Panc1 (cell line): ENCODE measurements at regions not wholly inside any gene's neighbourhood (a gene's known extent, or its start where the extent isn't known, plus 50 kb on each side); places are given as distances from the start of the nearest gene placed in this dataset.

Experiments used
- ATAC-seq: fragments of 200-7000 bp; cut with Tn5 transposase; 2 replicates; pipeline ENCODE4 v1.9.1; 2020; ENCODE audit warnings: mild to moderate bottlenecking, moderate library complexity
- BruUV-seq: library from RNA; stranded (reverse); fragments of 400-500 nt; replicated peaks from 2 replicates; lab custom pipeline; 2021; lab: Mats Ljungman, UMichigan
- CTCF ChIA-PET: fragments of 300-600 bp; sonication (Branson Sonifier 250); formaldehyde crosslinking; loops from one replicate; lab custom pipeline; 2022; ENCODE audit warnings: antibody characterized with exemption; lab: Charles Lee
- POLR2A ChIA-PET: fragments of 300-600 bp; sonication (Branson Sonifier 250); formaldehyde crosslinking; loops from one replicate; lab custom pipeline; 2022; ENCODE audit warnings: antibody characterized with exemption; lab: Charles Lee
- DNase-seq: peaks from one replicate; pipeline ENCODE4 v3.0.0-alpha.2; 2010; ENCODE audit warnings: low read depth, low spot score
- H3K27ac ChIP-seq: 2 replicates; pipeline ENCODE4 v1.5.1; 2011; ENCODE audit warnings: mild to moderate bottlenecking, low read length, inconsistent platforms
- H3K27me3 ChIP-seq: fragments of 200-500 bp; sonication (Bioruptor generic); 2 replicates; pipeline ENCODE4 v1.6.0; 2014; ENCODE audit warnings: low read length, inconsistent platforms; ENCODE audit not compliant: control insufficient read depth, insufficient read depth
- H3K36me3 ChIP-seq: fragments of 200-500 bp; sonication (Bioruptor generic); 2 replicates; pipeline ENCODE4 v1.5.1; 2014; ENCODE audit warnings: inconsistent platforms, mild to moderate bottlenecking, low read length, moderate library complexity; ENCODE audit not compliant: control insufficient read depth, insufficient read depth
- H3K4me1 ChIP-seq: 2 replicates; pipeline ENCODE4 v1.5.1; 2011; ENCODE audit warnings: inconsistent platforms, mild to moderate bottlenecking, low read length, moderate library complexity; ENCODE audit not compliant: control insufficient read depth, insufficient read depth
- H3K4me3 ChIP-seq, 2 experiments: 2 replicates each; pipeline ENCODE4 v1.5.1; 2011 to 2012; ENCODE audit warnings: low read depth in 2 of 2, low read length in 2 of 2, mild to moderate bottlenecking in 2 of 2, inconsistent platforms in 1 of 2, moderate library complexity in 1 of 2
- H3K9me3 ChIP-seq: fragments of 200-500 bp; sonication (Bioruptor generic); 2 replicates; pipeline ENCODE4 v1.5.1; 2014; ENCODE audit warnings: low read depth, mild to moderate bottlenecking, inconsistent platforms, low read length, moderate library complexity; ENCODE audit not compliant: control insufficient read depth, insufficient read depth
- CTCF ChIP-seq: fragments of 450-650 bp; IDR thresholded peaks from 2 replicates; pipeline ENCODE4 v1.5.1; 2017; ENCODE audit warnings: mild to moderate bottlenecking
- POLR2AphosphoS5 ChIP-seq: IDR thresholded peaks from 2 replicates; pipeline ENCODE4 v1.6.1; 2012; ENCODE audit warnings: mild to moderate bottlenecking, low read depth, low read length, moderate library complexity
- SIN3A ChIP-seq: IDR thresholded peaks from 2 replicates; pipeline ENCODE4 v1.6.1; 2012; ENCODE audit warnings: low read depth, mild to moderate bottlenecking, low read length, moderate library complexity, borderline replicate concordance; ENCODE audit not compliant: insufficient read depth
- TCF7L2 ChIP-seq: IDR thresholded peaks from 2 replicates; pipeline ENCODE4 v1.6.1; 2011; ENCODE audit warnings: mild to moderate bottlenecking, low read depth, low read length, inconsistent platforms
- in situ Hi-C: cut with HindIII; loops from 2 replicates; pipeline ENCODE4 v1.10.0; 2016; ENCODE audit warnings: low sequenced_read_pairs, low pct_unique_long_range_greater_than_20kb
- intact Hi-C: fragments of 100-400 bp; cut with micrococcal nuclease; formaldehyde crosslinking; loops from one replicate; pipeline ENCODE4 v1.10.0; 2022; ENCODE audit not compliant: unreplicated experiment
- TF ChIP-seq, protein P1 (sequence below), 2 experiments: IDR thresholded peaks; 2 replicates each; pipeline ENCODE4 v1.6.1; 2011 to 2012; ENCODE audit warnings: low read depth in 2 of 2, control low read depth in 1 of 2, low read length in 1 of 2, mild to moderate bottlenecking in 1 of 2, moderate library complexity in 1 of 2; ENCODE audit not compliant: insufficient read depth in 1 of 2

DNA sequence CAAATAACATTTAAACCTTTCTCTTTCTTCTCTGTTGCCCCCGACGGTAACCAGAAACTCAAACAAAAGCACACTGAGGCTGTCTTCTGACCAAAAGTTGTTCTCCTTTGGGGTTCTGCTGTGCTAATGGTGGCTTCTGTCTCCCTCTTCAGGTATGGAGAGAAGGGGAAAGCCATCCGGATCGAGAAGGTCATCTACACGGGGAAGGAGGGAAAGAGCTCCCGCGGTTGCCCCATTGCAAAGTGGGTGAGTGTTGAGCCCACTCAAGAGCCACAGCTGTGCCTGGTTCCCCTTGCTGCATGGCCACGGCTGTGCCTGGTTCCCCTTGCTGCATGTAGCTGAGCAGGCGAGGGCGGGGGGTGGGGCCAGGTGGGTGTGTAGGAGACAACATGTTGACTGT lies 67.4 kb downstream of the BOLA3 start:
- Histone ChIP-seq H3K4me1 (no peaks in the 10 kb centered on the region), H3K27ac (no peak overlapping the region), H3K4me3 (no peak overlapping the region), H3K27me3 (no peaks in the 10 kb centered on the region), H3K9me3 (no peaks in the 10 kb centered on the region), H3K36me3 (no peaks in the 10 kb centered on the region)
- BruUV-seq: no TSS peak
- ATAC-seq (peak; percentile 48; the same call in 1 of the 2 replicates), DNase-seq (no peak)
- TF ChIP-seq TCF7L2 (no peak), POLR2AphosphoS5 (no peak), CTCF (no peak), SIN3A (no peak)
- TF ChIP-seq, protein P1, sequence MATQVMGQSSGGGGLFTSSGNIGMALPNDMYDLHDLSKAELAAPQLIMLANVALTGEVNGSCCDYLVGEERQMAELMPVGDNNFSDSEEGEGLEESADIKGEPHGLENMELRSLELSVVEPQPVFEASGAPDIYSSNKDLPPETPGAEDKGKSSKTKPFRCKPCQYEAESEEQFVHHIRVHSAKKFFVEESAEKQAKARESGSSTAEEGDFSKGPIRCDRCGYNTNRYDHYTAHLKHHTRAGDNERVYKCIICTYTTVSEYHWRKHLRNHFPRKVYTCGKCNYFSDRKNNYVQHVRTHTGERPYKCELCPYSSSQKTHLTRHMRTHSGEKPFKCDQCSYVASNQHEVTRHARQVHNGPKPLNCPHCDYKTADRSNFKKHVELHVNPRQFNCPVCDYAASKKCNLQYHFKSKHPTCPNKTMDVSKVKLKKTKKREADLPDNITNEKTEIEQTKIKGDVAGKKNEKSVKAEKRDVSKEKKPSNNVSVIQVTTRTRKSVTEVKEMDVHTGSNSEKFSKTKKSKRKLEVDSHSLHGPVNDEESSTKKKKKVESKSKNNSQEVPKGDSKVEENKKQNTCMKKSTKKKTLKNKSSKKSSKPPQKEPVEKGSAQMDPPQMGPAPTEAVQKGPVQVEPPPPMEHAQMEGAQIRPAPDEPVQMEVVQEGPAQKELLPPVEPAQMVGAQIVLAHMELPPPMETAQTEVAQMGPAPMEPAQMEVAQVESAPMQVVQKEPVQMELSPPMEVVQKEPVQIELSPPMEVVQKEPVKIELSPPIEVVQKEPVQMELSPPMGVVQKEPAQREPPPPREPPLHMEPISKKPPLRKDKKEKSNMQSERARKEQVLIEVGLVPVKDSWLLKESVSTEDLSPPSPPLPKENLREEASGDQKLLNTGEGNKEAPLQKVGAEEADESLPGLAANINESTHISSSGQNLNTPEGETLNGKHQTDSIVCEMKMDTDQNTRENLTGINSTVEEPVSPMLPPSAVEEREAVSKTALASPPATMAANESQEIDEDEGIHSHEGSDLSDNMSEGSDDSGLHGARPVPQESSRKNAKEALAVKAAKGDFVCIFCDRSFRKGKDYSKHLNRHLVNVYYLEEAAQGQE (IDR thresholded peaks at IDR 0.05; ENCODE audit: insufficient read depth in 1 of 2, low read depth in 2 of 2, low read length in 1 of 2): no peak
- intact Hi-C loops: no loop called here
- POLR2A ChIA-PET: no interaction called here
- in situ Hi-C loops: no loop called here
- CTCF ChIA-PET: interaction anchor here (0.6 kb wide), 1 partner anchor 54 kb away, joined by 4 read pairs; no protein-coding TSS in a partner anchor

DNA sequence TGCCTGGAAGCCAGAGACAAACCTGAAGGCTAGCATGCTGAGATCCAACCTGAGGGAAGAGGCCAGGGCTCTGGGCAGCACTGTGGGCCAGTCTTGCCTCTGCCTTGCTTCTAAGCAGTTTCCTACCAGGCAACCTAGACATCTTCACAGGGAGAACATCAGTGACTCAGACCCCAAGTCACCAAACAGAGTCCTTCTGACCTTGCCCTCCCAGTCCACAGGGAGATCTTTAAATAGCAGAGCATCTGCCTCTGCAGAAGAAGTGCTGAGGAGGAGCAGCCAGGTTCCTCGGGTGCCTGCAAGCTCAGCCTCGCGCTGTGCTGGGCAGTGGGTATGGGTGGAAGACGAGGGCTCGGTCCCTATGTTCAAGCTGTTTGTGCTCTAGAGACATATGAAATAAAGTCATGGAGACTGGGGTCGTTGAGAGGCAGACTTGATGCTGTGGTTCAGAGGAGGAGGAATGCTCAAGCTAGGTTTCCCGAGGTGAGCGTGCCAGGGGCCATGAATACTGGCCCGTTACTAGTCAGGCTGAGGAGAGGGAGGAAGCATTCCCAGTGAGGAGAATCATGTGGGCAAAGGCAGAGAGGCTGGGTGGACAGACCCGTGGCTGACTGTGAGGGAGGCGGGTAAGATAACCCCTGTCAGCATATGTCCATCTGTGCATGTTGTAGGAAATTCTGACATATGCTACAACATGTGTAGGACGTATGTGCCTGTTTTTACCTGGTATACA lies 66.5 kb downstream of the BOLA3 start:
- H3K4me3 ChIP-seq: no peak overlapping the region
- no peak overlapping the region for H3K27ac ChIP-seq
- CTCF ChIA-PET: interaction anchor here (0.6 kb wide), 1 partner anchor 55 kb away, joined by 4 read pairs; no protein-coding TSS in a partner anchor
- H3K27me3 ChIP-seq: no peaks in the 10 kb centered on the region
- H3K4me1 ChIP-seq: no peaks in the 10 kb centered on the region
- in situ Hi-C loops: no loop called here
- no peaks in the 10 kb centered on the region for H3K9me3 ChIP-seq
- no TSS peak for BruUV-seq
- no peaks in the 10 kb centered on the region for H3K36me3 ChIP-seq
- POLR2A ChIA-PET: no interaction called here
- no peak for DNase-seq
- ATAC-seq: no peak
- TF ChIP-seq POLR2AphosphoS5 (no peak), TCF7L2 (no peak), CTCF (no peak), SIN3A (no peak)
- TF ChIP-seq, protein P1 (IDR thresholded peaks at IDR 0.05; ENCODE audit: insufficient read depth in 1 of 2, low read depth in 2 of 2, low read length in 1 of 2): no peak
- intact Hi-C loops: no loop called here
